ENCODE measurements at regions not wholly inside any gene's neighbourhood (a gene's known extent, or its start where the extent isn't known, plus 50 kb on each side); places are given as distances from the start of the nearest gene placed in this dataset.

DNA sequence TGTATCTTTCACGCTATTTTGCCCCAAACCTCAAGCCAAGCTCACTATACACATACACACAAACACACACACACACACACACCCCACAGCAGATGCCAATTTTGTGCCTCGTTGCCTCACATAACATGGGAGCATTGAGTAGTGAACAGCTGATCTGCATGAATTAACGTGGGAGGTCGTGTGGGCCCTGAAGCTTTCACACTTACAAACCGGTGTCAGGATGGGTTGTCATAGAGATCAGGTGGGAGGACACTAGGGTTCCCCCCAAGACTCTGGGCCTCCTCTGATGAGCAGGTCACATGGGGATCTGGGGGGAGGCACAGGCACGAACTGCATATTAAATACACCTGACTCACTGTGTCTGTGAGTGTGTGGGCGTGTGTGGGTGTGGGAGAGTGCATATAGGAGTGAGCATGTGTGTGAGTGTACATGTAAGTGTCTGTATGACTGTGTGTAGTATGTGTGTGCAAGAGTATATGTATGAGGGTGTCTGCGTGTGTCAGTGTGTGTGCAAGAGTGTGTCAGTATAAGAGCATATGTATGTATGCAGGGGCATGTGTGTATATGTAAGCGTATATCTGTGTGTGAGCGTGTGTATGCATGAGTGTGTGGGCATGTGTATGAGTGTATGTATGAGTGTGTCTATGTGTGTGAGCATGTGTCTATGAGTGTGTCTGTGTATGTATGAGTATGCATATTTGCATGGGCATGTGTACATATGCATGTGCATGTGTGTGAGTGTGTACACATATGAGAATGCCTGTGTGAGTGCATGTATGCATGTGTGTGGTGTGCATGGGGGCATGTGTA, 370.4 kb downstream of the PREX1 start:
- TF ChIP-seq, protein P1, sequence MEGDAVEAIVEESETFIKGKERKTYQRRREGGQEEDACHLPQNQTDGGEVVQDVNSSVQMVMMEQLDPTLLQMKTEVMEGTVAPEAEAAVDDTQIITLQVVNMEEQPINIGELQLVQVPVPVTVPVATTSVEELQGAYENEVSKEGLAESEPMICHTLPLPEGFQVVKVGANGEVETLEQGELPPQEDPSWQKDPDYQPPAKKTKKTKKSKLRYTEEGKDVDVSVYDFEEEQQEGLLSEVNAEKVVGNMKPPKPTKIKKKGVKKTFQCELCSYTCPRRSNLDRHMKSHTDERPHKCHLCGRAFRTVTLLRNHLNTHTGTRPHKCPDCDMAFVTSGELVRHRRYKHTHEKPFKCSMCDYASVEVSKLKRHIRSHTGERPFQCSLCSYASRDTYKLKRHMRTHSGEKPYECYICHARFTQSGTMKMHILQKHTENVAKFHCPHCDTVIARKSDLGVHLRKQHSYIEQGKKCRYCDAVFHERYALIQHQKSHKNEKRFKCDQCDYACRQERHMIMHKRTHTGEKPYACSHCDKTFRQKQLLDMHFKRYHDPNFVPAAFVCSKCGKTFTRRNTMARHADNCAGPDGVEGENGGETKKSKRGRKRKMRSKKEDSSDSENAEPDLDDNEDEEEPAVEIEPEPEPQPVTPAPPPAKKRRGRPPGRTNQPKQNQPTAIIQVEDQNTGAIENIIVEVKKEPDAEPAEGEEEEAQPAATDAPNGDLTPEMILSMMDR (conservative IDR thresholded peaks at IDR 0.05) = no peak
- TF ChIP-seq ZFX (IDR thresholded peaks at IDR 0.05) = no peak

All from C4-2B (cell line).